Common myeloid progenitor, CD34-positive (primary cell): ENCODE measurements at regions not wholly inside any gene's neighbourhood (a gene's known extent, or its start where the extent isn't known, plus 50 kb on each side); places are given as distances from the start of the nearest gene placed in this dataset.
A peak's percentile ranks its signal among the peaks of the same experiment; 100 is the strongest.

ENCODE experiments used
- CTCF ChIA-PET: fragments of 350-600 bp; sonication (Branson Sonifier 250); formaldehyde crosslinking; loops from one replicate; lab custom pipeline; 2021; ENCODE audit warnings: antibody characterized with exemption; lab: Charles Lee
- POLR2A ChIA-PET: fragments of 350-600 bp; sonication (Branson Sonifier 250); formaldehyde crosslinking; loops from one replicate; lab custom pipeline; 2021; ENCODE audit warnings: antibody characterized with exemption; lab: Charles Lee
- DNase-seq, 3 donors: peaks; one replicate each; pipeline versions ENCODE4 v3.0.0 to v3.0.0-alpha.2; 2013
- H3K27ac ChIP-seq, 2 experiments: 1 replicate in 1 of 2; 2 replicates in 1 of 2; pipeline ENCODE4 v1.7.0; 2013; ENCODE audit warnings: inconsistent platforms in 2 of 2, low read length in 2 of 2, mild to moderate bottlenecking in 2 of 2, low read depth in 1 of 2, moderate library complexity in 1 of 2; ENCODE audit not compliant: severe bottlenecking in 2 of 2, insufficient read depth in 1 of 2, poor library complexity in 1 of 2
- H3K27me3 ChIP-seq, 5 experiments: replicated peaks in 2 of 5; 1 replicate in 3 of 5; 2 replicates in 2 of 5; pipeline versions ENCODE4 v1.6.1 to v1.7.0; 2013; ENCODE audit warnings: low read length in 4 of 5, mild to moderate bottlenecking in 2 of 5, moderate library complexity in 2 of 5, inconsistent platforms in 1 of 5; ENCODE audit not compliant: insufficient read depth in 5 of 5, control insufficient read depth in 4 of 5
- H3K36me3 ChIP-seq, 4 experiments: 1 replicate in 2 of 4; 2 replicates in 2 of 4; pipeline versions ENCODE4 v1.6.1 to v1.7.0; 2013; ENCODE audit warnings: low read length in 3 of 4, control low read depth in 1 of 4, mild to moderate bottlenecking in 1 of 4; ENCODE audit not compliant: control insufficient read depth in 4 of 4, insufficient read depth in 4 of 4
- H3K4me1 ChIP-seq, 4 experiments: 1 replicate in 3 of 4; 2 replicates in 1 of 4; pipeline versions ENCODE4 v1.6.1 to v1.7.1; 2013; ENCODE audit warnings: low read length in 3 of 4, mild to moderate bottlenecking in 3 of 4, control low read depth in 1 of 4, inconsistent platforms in 1 of 4, moderate library complexity in 1 of 4; ENCODE audit not compliant: control insufficient read depth in 4 of 4, insufficient read depth in 4 of 4; ENCODE audit errors: control extremely low read depth in 1 of 4
- H3K4me3 ChIP-seq, 7 experiments: 1 replicate in 4 of 7; 2 replicates in 3 of 7; pipeline versions ENCODE4 v1.5.1 to v1.7.0; 2013; ENCODE audit warnings: mild to moderate bottlenecking in 7 of 7, low read length in 6 of 7, moderate library complexity in 6 of 7, inconsistent platforms in 2 of 7, low read depth in 2 of 7, control low read depth in 1 of 7; ENCODE audit not compliant: insufficient read depth in 4 of 7, control insufficient read depth in 1 of 7; ENCODE audit errors: extremely low read depth in 1 of 7
- H3K9me3 ChIP-seq, 5 experiments: 1 replicate in 4 of 5; 2 replicates in 1 of 5; pipeline versions ENCODE4 v1.6.1 to v1.7.1; 2013; ENCODE audit warnings: low read length in 4 of 5, mild to moderate bottlenecking in 2 of 5, inconsistent platforms in 1 of 5, low read depth in 1 of 5, moderate library complexity in 1 of 5; ENCODE audit not compliant: control insufficient read depth in 4 of 5, insufficient read depth in 2 of 5; ENCODE audit errors: control extremely low read depth in 1 of 5
- WGBS: methylation state at CpG from one replicate; pipeline ENCODE4 v1.1.5; 2013; ENCODE audit not compliant: insufficient coverage; 5-methylcytosine and 5-hydroxymethylcytosine counted together

DNA sequence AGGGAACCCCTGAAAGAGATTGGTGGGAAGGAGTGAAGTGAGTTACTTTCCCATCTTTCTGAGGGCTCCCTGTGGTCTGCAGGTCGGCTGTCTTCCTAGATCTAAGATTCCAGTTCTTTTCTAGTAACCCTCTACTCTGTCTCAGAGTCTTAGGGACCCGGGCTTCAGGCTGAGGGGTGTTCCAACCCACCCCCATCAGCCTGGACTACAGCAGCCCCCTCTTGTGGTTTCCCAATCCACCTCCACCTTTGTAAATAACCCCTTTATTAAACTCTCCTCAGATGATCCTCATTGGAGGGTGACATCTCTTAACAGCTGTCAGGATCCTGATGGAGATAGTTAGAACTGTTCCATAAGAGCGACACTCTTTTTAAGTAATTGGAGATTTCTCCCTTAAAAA lies 300.4 kb downstream of the LRFN2 start:
- POLR2A ChIA-PET: no interaction called here
- Histone ChIP-seq H3K36me3 (no peaks in the 10 kb centered on the region), H3K4me3 (no peak overlapping the region), H3K4me1 (no peaks in the 10 kb centered on the region), H3K9me3 (no peaks in the 10 kb centered on the region), H3K27ac (no peak overlapping the region), H3K27me3 (peaks cover 6 to 46% (median 20%) of the 10 kb centered on the region in 5 experiments)
- CTCF ChIA-PET: no interaction called here
- no peak for DNase-seq
- WGBS: 52% methylated on average over 3 of the region's 3 CpGs

DNA sequence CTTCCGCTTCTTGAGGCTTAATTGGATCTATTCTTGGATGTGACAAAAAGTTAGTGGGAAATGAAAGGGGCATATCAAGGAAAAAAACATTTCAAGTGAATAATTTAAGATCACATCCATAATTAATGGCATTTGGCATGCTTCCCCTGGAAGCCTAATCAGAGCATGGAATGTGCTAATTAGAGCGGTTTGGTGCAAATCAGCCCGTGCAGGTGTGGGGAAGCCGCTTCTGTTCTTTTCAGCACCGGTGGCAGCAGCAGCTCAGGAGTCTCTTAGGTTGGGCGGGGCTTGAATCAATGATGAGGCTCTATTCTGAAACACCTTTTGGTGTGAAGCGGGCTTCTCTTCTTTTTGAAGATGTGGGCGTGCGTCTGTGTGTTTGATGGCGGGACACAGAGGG lies 301.2 kb downstream of the LRFN2 start:
- Histone ChIP-seq H3K27me3 (peaks cover 6 to 44% (median 20%) of the 10 kb centered on the region in 5 experiments), H3K27ac (no peak overlapping the region), H3K9me3 (no peaks in the 10 kb centered on the region), H3K4me1 (no peaks in the 10 kb centered on the region), H3K36me3 (no peaks in the 10 kb centered on the region), H3K4me3 (no peak overlapping the region)
- CTCF ChIA-PET: no interaction called here
- 7% methylated on average over 4 of the region's 10 CpGs for WGBS
- peak in 1 of 3 donors; percentile 2 for DNase-seq
- POLR2A ChIA-PET: no interaction called here

DNA sequence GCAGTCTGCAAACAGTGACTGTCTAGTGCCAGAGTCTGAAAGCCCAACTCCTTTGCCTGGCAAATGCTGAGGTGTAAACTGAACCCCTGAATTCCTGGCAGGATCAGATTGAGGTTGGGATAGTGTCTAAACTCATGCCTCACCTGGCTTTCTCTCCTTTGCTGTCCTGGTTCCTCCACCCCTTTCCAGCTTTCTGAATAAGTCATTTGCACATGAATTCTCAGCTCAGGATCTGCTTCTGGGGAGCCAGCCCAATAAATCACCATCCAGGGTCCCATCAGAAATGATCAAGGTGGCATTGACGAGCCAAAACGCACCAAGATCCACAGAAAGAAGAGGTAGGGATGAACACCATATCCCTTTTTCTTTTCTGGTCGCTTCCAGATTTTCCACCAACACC lies 301.6 kb downstream of the LRFN2 start:
- H3K4me1 ChIP-seq: no peaks in the 10 kb centered on the region
- 71% methylated on average over 2 of the region's 3 CpGs for WGBS
- H3K36me3 ChIP-seq: no peaks in the 10 kb centered on the region
- POLR2A ChIA-PET: no interaction called here
- no peak overlapping the region for H3K4me3 ChIP-seq
- H3K27ac ChIP-seq: no peak overlapping the region
- H3K9me3 ChIP-seq: no peaks in the 10 kb centered on the region
- DNase-seq: no peak
- H3K27me3 ChIP-seq: peaks cover 6 to 44% (median 20%) of the 10 kb centered on the region in 5 experiments
- CTCF ChIA-PET: no interaction called here

DNA sequence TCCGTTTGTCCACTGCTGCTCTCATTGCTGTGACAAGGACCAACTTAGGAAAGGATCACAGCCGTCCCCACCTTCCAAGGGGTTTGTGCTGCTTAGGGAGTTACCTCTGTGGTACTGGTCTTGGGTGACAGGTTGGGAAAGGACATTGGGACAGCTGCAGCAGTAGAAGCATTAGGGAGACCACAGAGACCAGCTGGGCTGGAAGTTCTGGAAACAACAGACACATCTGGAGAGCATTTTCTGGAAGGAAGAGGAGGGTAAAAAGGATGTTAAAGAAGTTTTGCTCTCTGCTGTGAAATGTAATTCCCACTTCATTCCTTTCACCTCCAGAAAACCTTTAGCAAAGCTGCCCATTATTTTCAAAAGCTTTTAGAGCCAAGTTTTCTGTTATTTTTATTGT lies 304.2 kb downstream of the LRFN2 start:
- no peak for DNase-seq
- Histone ChIP-seq H3K9me3 (no peaks in the 10 kb centered on the region), H3K4me3 (no peak overlapping the region), H3K27me3 (peaks cover 3 to 40% (median 20%) of the 10 kb centered on the region in 5 experiments), H3K36me3 (no peaks in the 10 kb centered on the region), H3K4me1 (no peaks in the 10 kb centered on the region), H3K27ac (no peak overlapping the region)
- WGBS: 100% methylated on average over 2 of the region's 2 CpGs
- ChIA-PET CTCF (interaction anchor here (1.0 kb wide), 1 partner anchor 26 kb away, joined by 3 read pairs; no protein-coding TSS in a partner anchor), POLR2A (no interaction called here)

GRCh38 chr6:40281402-40281801 lies 305.8 kb downstream of the LRFN2 start:
- H3K27ac ChIP-seq: no peak overlapping the region
- 95% methylated on average over 3 of the region's 5 CpGs for WGBS
- no peaks in the 10 kb centered on the region for H3K4me1 ChIP-seq
- POLR2A ChIA-PET: no interaction called here
- no peaks in the 10 kb centered on the region for H3K9me3 ChIP-seq
- no peak overlapping the region for H3K4me3 ChIP-seq
- DNase-seq: no peak
- CTCF ChIA-PET: no interaction called here
- peaks cover 0 to 30% (median 13%) of the 10 kb centered on the region in 5 experiments for H3K27me3 ChIP-seq
- H3K36me3 ChIP-seq: no peaks in the 10 kb centered on the region

- Histone ChIP-seq H3K4me3 (no peak overlapping the region), H3K27ac (no peak overlapping the region), H3K36me3 (no peaks in the 10 kb centered on the region), H3K4me1 (no peaks in the 10 kb centered on the region), H3K27me3 (peaks cover 0 to 18% (median 3%) of the 10 kb centered on the region in 5 experiments), H3K9me3 (no peaks in the 10 kb centered on the region)
- no peak for DNase-seq
- ChIA-PET CTCF (no interaction called here), POLR2A (no interaction called here)
- WGBS: 89% methylated on average over 1 of the region's 3 CpGs
Measured at GRCh38 chr6:40280231-40280630, 306.9 kb downstream of the LRFN2 start.

GRCh38 chr6:40276141-40276540 lies 311.0 kb downstream of the LRFN2 start:
- Histone ChIP-seq H3K4me3 (no peak overlapping the region), H3K36me3 (no peaks in the 10 kb centered on the region), H3K9me3 (no peaks in the 10 kb centered on the region), H3K27ac (no peak overlapping the region), H3K4me1 (no peaks in the 10 kb centered on the region), H3K27me3 (peaks cover 0 to 4% (median 0%) of the 10 kb centered on the region in 5 experiments)
- POLR2A ChIA-PET: no interaction called here
- DNase-seq: no peak
- CTCF ChIA-PET: no interaction called here
- 98% methylated on average over 13 of the region's 15 CpGs for WGBS
